Astrocyte of the spinal cord (primary cell): ENCODE measurements at regions not wholly inside any gene's neighbourhood (a gene's known extent, or its start where the extent isn't known, plus 50 kb on each side); places are given as distances from the start of the nearest gene placed in this dataset.

Experiments used
- DNase-seq: peaks from one replicate; pipeline ENCODE4 v3.0.0; 2011; ENCODE audit warnings: low read depth, low spot score
- H3K4me3 ChIP-seq: 2 replicates; pipeline ENCODE4 v1.5.1; 2011; ENCODE audit warnings: low read depth, mild to moderate bottlenecking, low read length, moderate library complexity
- in situ Hi-C: cut with HindIII; loops from 2 replicates; pipeline ENCODE4 v1.10.0; 2017; ENCODE audit warnings: low sequenced_read_pairs
- TF ChIP-seq, protein P1 (sequence below): IDR thresholded peaks from 2 replicates; pipeline ENCODE4 v1.5.1; 2012; ENCODE audit warnings: low read depth, mild to moderate bottlenecking, low read length, inconsistent platforms

DNA sequence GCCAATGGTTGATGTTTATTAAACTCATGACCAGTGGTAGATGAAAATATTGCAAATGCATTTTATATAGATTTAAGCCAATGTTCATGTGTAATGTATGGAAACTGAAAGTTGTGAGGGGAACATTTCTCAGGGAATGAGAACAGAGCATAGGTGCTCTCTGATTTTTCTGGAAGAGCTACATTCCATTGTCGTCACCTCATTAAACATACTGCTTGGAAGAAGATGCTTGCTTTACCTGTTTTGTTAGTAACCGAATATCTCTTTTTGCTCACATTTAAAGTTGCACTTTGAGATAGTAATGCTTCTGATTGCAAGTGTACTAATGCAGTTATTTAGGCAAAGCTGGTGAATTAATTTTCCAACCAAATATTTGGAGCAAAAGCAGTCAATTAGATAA, 93.8 kb upstream of the CLCN4 start:
- no peak for DNase-seq
- no peak overlapping the region for H3K4me3 ChIP-seq
- TF ChIP-seq, protein P1, sequence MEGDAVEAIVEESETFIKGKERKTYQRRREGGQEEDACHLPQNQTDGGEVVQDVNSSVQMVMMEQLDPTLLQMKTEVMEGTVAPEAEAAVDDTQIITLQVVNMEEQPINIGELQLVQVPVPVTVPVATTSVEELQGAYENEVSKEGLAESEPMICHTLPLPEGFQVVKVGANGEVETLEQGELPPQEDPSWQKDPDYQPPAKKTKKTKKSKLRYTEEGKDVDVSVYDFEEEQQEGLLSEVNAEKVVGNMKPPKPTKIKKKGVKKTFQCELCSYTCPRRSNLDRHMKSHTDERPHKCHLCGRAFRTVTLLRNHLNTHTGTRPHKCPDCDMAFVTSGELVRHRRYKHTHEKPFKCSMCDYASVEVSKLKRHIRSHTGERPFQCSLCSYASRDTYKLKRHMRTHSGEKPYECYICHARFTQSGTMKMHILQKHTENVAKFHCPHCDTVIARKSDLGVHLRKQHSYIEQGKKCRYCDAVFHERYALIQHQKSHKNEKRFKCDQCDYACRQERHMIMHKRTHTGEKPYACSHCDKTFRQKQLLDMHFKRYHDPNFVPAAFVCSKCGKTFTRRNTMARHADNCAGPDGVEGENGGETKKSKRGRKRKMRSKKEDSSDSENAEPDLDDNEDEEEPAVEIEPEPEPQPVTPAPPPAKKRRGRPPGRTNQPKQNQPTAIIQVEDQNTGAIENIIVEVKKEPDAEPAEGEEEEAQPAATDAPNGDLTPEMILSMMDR = no peak
- in situ Hi-C loops = no loop called here

DNA sequence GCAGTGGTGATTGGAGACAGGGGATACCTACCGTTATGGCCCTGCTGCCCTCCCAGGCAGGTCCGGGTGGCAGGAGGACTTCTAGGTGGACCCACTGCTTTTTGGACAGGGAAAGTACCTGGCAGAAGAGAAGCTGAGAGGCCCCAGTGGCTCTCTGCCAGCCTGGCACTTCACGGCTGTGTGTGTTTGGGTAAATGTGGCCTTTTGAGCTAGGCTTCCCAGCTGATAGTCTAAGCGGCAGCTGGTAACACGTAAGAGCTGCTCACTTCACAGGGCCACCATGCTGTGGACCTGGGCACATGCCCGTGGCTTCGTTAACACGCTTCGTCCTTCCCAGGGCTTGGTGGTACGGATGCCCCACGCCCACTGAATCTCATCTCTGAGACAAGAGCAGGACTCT, 92.0 kb upstream of the CLCN4 start:
- no peak overlapping the region for H3K4me3 ChIP-seq
- in situ Hi-C loops = no loop called here
- TF ChIP-seq, protein P1 = no peak
- DNase-seq = no peak

DNA sequence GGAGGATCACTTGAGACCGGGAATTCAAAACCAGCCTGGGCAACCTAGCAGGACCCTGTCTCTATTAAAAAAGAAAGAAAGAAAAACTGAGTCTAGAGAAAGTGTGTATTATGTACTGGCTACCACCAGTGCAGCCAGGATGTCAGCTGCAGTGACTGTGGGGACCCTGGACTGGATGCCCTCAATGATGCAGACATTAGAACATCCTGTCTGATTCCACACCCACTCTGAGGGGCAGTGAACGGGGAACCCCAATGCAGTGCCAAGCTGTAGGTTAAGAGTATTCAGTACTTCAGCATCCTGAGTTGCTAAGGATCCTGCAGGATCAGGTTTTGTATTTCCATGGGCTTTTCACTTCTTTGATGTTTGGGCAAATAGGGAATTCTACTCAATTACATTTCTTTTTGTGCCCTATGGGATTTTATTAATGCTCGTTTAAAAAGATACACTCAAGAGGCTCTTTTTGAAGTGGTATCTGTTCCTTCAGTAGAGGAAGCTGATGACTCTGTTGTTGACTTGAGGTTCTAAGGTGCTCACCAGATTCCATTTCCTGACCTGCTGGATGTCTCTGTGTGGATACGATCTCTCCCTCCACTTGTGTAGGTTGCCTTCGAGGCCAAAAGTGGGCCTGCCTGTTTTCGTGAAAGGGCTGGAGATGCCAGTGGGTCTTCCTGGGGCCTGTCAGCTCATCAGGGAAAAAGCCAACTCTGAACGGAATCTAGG, 85.9 kb upstream of the CLCN4 start:
- TF ChIP-seq, protein P1 = no peak
- DNase-seq = no peak
- in situ Hi-C loops = no loop called here
- H3K4me3 ChIP-seq = no peak overlapping the region

- in situ Hi-C loops = no loop called here
- H3K4me3 ChIP-seq = no peak overlapping the region
- TF ChIP-seq, protein P1 = no peak
Observed at GRCh38 chrX:10071451-10072144, 85.2 kb upstream of the CLCN4 start.

GRCh38 chrX:10072786-10073568, 83.8 kb upstream of the CLCN4 start:
- no peak overlapping the region for H3K4me3 ChIP-seq
- no peak for DNase-seq
- in situ Hi-C loops = no loop called here
- TF ChIP-seq, protein P1 = no peak

More at GRCh38 chrX:10071451-10072144, 85.2 kb upstream of the CLCN4 start:
- no peak for DNase-seq

- TF ChIP-seq, protein P1 = no peak
- DNase-seq = no peak
- H3K4me3 ChIP-seq = no peak overlapping the region
- in situ Hi-C loops = no loop called here
Observed at GRCh38 chrX:10073671-10074070, 83.1 kb upstream of the CLCN4 start.
